MCF 10A (cell line): ENCODE measurements at regions not wholly inside any gene's neighbourhood (a gene's known extent, or its start where the extent isn't known, plus 50 kb on each side); places are given as distances from the start of the nearest gene placed in this dataset.

Experiments used
- BruUV-seq: library from RNA; stranded (reverse); fragments of 400-500 nt; replicated peaks from 2 replicates; lab custom pipeline; 2021; lab: Mats Ljungman, UMichigan
- CTCF ChIA-PET: fragments of 300-600 bp; sonication (Branson Sonifier 250); formaldehyde crosslinking; extraction: SDS; loops from one replicate; lab custom pipeline; 2021; ENCODE audit warnings: antibody characterized with exemption, inconsistent platforms; lab: Yijun Ruan, JAX
- POLR2A ChIA-PET: fragments of 300-600, 350-650 bp; sonication (Branson Sonifier 250); formaldehyde crosslinking; extraction: SDS; loops from one replicate; lab custom pipeline; 2020; ENCODE audit warnings: antibody characterized with exemption, inconsistent platforms; lab: Yijun Ruan, JAX
- DNase-seq: peaks from one replicate; pipeline ENCODE4 v3.0.0-alpha.2; 2018; ENCODE audit not compliant: unreplicated experiment
- H3K27ac Mint-ChIP-seq: one replicate; pipeline ENCODE4 v1.8.0; 2022; ENCODE audit warnings: mild to moderate bottlenecking, low read depth, mixed read lengths; ENCODE audit not compliant: unreplicated experiment
- H3K27me3 Mint-ChIP-seq: one replicate; pipeline ENCODE4 v1.8.0; 2022; ENCODE audit warnings: mixed read lengths; ENCODE audit not compliant: insufficient read depth, unreplicated experiment
- H3K36me3 Mint-ChIP-seq: one replicate; pipeline ENCODE4 v1.8.0; 2022; ENCODE audit warnings: mild to moderate bottlenecking, moderate library complexity, mixed read lengths; ENCODE audit not compliant: insufficient read depth, unreplicated experiment
- H3K4me1 Mint-ChIP-seq: one replicate; pipeline ENCODE4 v1.8.0; 2022; ENCODE audit warnings: mixed read lengths; ENCODE audit not compliant: insufficient read depth, unreplicated experiment
- H3K4me3 Mint-ChIP-seq: one replicate; pipeline ENCODE4 v1.8.0; 2022; ENCODE audit warnings: mild to moderate bottlenecking, moderate library complexity, mixed read lengths; ENCODE audit not compliant: unreplicated experiment
- H3K9me3 Mint-ChIP-seq: one replicate; pipeline ENCODE4 v1.8.0; 2022; ENCODE audit warnings: mixed read lengths; ENCODE audit not compliant: unreplicated experiment
- intact Hi-C: fragments of 100-400 bp; cut with micrococcal nuclease; formaldehyde crosslinking; loops from 2 replicates; pipeline ENCODE4 v1.14.1; 2022
- TF ChIP-seq, protein P1 (sequence below): fragments of 200-600 bp; IDR thresholded peaks from one replicate; pipeline ENCODE4 v1.8.0; 2022; ENCODE audit warnings: antibody characterized with exemption, mild to moderate bottlenecking; ENCODE audit not compliant: unreplicated experiment

DNA sequence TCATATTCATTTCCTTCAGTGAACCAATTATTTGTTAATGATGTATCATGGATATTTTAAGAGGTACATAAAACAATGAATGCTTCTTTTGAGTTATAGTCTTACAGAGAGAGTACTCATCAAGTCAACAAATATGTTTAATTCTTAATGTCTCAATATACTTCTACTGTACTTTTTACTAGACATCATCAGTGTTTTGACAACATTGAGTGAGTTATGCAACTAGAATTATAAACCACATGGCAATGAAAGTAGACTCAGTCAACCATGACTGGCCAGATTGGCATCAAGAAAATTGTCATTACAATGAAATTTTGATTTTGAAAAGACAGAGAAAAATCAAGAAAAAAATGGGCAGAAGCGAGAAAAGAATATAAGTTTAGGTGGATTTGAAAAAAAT is 1248.1 kb upstream of the CDH18 start:
- Mint-ChIP-seq H3K4me1 (peaks cover 6% of the 10 kb centered on the region), H3K9me3 (no peaks in the 10 kb centered on the region), H3K27me3 (no peaks in the 10 kb centered on the region), H3K4me3 (no peak overlapping the region), H3K27ac (no peak overlapping the region), H3K36me3 (no peaks in the 10 kb centered on the region)
- ChIA-PET CTCF (no interaction called here), POLR2A (no interaction called here)
- no TSS peak for BruUV-seq
- TF ChIP-seq, protein P1, sequence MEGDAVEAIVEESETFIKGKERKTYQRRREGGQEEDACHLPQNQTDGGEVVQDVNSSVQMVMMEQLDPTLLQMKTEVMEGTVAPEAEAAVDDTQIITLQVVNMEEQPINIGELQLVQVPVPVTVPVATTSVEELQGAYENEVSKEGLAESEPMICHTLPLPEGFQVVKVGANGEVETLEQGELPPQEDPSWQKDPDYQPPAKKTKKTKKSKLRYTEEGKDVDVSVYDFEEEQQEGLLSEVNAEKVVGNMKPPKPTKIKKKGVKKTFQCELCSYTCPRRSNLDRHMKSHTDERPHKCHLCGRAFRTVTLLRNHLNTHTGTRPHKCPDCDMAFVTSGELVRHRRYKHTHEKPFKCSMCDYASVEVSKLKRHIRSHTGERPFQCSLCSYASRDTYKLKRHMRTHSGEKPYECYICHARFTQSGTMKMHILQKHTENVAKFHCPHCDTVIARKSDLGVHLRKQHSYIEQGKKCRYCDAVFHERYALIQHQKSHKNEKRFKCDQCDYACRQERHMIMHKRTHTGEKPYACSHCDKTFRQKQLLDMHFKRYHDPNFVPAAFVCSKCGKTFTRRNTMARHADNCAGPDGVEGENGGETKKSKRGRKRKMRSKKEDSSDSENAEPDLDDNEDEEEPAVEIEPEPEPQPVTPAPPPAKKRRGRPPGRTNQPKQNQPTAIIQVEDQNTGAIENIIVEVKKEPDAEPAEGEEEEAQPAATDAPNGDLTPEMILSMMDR: no peak
- peak; percentile 2 for DNase-seq
- intact Hi-C loops: no loop called here

DNA sequence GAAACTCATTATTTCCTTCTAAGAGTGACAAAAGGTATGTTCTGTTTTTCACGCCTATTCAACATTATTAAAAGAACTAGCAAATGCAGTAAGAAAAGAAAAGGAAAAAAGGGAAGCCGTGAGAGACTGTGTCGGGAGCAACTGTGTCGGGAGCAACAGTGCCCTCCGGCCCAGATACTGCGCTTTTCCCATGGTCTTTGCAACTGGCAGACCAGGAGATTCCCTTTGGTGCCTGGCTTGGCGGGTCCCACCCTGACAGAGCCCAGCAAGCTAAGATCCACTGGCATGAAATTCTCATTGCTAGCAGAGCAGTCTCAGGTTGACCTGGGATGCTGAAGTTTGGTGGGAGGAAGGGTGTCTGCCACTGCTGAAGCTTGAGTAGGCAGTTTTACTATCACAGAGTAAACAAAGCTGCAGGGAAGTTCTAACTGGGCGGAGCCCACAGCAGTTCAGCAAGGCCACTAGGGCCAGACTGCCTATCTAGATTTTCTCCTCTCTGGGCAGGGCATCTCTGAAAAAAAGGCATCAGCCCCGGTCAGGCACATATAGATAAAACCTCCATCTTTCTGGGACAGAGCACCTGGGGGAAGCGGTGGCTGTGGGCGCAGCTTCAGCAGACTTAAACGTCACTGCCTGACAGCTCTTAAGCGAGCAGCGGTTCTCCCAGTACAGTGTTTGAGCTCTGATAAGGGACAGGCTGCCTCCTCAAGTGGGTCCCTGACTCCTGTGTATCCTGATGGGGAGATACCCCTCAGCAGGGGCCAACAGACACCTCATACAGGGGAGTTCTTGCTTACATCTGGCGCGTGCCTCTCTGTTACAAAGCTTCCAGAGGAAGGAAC is 1237.4 kb upstream of the CDH18 start:
- DNase-seq: no peak
- H3K27me3 Mint-ChIP-seq: no peaks in the 10 kb centered on the region
- H3K27ac Mint-ChIP-seq: no peak overlapping the region
- TF ChIP-seq, protein P1: no peak
- intact Hi-C loops: no loop called here
- H3K4me3 Mint-ChIP-seq: no peak overlapping the region
- H3K4me1 Mint-ChIP-seq: no peaks in the 10 kb centered on the region
- CTCF ChIA-PET: no interaction called here
- H3K36me3 Mint-ChIP-seq: no peaks in the 10 kb centered on the region
- H3K9me3 Mint-ChIP-seq: no peaks in the 10 kb centered on the region
- no TSS peak for BruUV-seq
- POLR2A ChIA-PET: no interaction called here

DNA sequence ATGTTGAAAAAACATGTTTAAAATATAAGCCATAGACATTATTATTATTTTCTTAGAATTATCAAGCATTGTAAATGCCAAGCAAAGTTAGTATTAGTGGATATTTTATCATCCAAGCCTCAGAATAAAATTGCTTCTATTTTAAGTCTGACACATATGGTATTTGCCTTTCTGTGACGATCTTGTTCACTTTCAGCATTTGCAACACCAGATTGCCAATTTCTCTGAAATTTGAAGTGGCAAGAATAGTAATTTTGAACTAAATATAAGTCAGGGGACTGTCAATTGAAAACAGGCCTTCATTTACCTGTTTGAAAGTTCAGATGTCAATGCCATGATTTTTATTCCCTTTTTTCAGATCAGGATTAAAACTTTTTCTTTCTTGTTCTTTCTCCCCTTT is 1233.6 kb upstream of the CDH18 start:
- no peak for DNase-seq
- ChIA-PET CTCF (no interaction called here), POLR2A (no interaction called here)
- no peaks in the 10 kb centered on the region for H3K9me3 Mint-ChIP-seq
- H3K4me1 Mint-ChIP-seq: no peaks in the 10 kb centered on the region
- H3K27me3 Mint-ChIP-seq: no peaks in the 10 kb centered on the region
- BruUV-seq: no TSS peak
- no peak overlapping the region for H3K27ac Mint-ChIP-seq
- H3K36me3 Mint-ChIP-seq: no peaks in the 10 kb centered on the region
- TF ChIP-seq, protein P1: no peak
- intact Hi-C loops: no loop called here
- H3K4me3 Mint-ChIP-seq: no peak overlapping the region

DNA sequence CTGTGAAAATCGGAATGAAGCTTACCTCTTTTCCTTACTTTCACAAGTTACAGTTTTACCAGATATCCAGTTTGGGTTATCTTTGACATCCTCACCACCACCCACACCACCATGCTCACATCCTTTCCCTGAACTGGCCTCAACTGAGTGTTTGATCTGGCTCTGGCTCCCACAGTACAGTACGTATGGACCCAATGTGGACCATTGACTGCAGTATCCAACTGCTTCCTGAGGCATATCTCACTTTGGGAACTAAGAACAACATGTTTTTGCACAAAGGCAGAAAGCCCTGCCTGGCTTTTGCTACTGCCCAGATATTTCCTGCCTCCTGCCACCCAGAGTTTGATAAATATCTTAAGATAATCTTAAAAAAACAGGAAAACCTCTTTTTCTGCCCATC is 1232.0 kb upstream of the CDH18 start:
- DNase-seq: no peak
- Mint-ChIP-seq H3K36me3 (no peaks in the 10 kb centered on the region), H3K27me3 (no peaks in the 10 kb centered on the region), H3K27ac (no peak overlapping the region), H3K4me3 (no peak overlapping the region), H3K9me3 (no peaks in the 10 kb centered on the region), H3K4me1 (no peaks in the 10 kb centered on the region)
- CTCF ChIA-PET: no interaction called here
- TF ChIP-seq, protein P1: no peak
- intact Hi-C loops: no loop called here
- no TSS peak for BruUV-seq
- POLR2A ChIA-PET: no interaction called here
